Ovary (tissue), 3 donors: ENCODE measurements at regions not wholly inside any gene's neighbourhood (a gene's known extent, or its start where the extent isn't known, plus 50 kb on each side); places are given as distances from the start of the nearest gene placed in this dataset.

ENCODE experiments used
- CTCF ChIP-seq, 3 donors: fragments of 450-650 bp in 2 of 3; fragments of 200-600 bp in 1 of 3; IDR thresholded peaks; one replicate each; pipeline versions ENCODE4 v1.5.1 to v1.8.0; 2016 to 2022; ENCODE audit warnings: antibody characterized with exemption in 3 of 3, mild to moderate bottlenecking in 1 of 3
- EP300 ChIP-seq: sonication (generic); formaldehyde crosslinking; IDR thresholded peaks from one replicate; pipeline ENCODE4 v1.6.1; 2017; ENCODE audit warnings: antibody characterized with exemption
- donor health status: DM: no; HTN: no; CAD: no.

GRCh38 chr4:32462944-32463343, 1742.8 kb downstream of the PCDH7 start:
- TF ChIP-seq CTCF (IDR thresholded peaks at IDR 0.05) (no peak), EP300 (no peak)
